ENCODE measurements at regions not wholly inside any gene's neighbourhood (a gene's known extent, or its start where the extent isn't known, plus 50 kb on each side); places are given as distances from the start of the nearest gene placed in this dataset.

DNA sequence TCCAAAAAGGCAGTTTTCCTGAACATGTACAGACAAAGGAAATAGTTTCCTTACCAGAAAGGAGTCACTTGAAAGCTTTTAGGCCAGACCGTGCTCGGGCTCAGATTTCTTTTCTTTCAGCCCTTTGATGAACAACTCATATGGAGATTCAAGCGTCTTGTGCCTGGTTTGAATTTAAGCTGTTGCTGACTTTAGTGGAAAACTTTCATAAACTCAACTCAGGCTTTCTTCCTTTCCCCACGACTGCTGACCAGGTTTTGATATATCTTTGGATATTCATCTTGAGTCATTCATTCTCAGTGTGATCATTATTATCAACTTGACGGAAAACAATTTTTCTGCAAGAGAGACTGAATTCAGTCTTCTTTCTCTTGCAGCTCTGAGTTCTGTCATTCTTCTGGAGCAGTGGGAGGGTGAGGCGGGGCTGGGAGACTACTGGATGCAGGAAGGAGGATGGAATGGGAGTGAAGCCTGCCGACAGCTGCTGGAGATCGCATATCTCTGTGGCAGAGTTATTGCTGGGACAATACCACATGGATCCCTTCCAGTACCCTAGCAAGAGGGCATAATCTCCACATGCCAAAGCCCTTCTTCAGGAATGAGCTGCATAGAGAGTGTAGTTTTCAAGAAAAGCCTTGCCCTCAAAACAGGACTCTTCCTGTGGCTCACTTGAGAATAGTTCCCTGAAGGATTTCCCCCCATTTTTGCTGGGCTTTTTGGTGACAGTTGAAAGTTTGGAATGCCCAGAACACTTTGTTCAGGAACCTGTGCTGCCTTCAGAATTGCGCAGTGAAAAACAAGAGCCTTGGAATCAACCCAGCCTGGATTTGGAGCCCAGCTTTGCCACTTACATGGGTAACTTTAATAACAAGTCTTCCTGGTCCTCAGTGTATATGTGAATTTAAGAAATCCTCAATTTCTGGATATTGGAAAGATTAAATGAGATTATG, 364.4 kb downstream of the ZNF521 start:
- DNase-seq (ENCODE audit: low spot score), result peak; percentile 11

DNA sequence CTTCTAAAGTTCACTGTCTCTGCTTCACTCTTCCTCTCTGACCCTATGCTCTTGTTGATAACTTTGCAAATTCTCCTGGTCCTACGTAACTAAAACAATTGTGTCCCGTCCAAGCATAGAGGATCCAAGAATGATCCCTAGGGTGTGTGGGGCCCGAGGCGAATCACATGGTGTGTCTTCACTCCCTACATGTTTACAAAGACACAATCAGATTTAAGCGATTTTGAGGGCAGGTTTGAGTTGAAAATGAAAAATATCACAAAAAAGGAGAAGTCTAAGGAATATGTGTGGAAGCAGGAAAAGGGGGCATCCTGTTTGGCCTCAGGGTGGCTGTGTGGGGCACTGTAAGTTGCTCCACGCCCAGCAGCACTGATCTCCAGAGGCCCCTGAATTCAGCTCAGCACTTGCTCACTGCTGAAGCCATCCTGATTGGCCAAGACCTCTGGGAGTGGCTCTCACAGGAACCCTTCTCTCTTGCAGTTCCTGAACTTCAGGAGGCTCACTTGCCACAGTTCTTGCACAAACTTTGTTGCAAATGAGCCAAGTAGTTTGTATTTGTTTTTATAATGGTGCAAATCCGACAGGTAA, 363.6 kb downstream of the ZNF521 start:
- no peak for DNase-seq (ENCODE audit: low spot score)

DNA sequence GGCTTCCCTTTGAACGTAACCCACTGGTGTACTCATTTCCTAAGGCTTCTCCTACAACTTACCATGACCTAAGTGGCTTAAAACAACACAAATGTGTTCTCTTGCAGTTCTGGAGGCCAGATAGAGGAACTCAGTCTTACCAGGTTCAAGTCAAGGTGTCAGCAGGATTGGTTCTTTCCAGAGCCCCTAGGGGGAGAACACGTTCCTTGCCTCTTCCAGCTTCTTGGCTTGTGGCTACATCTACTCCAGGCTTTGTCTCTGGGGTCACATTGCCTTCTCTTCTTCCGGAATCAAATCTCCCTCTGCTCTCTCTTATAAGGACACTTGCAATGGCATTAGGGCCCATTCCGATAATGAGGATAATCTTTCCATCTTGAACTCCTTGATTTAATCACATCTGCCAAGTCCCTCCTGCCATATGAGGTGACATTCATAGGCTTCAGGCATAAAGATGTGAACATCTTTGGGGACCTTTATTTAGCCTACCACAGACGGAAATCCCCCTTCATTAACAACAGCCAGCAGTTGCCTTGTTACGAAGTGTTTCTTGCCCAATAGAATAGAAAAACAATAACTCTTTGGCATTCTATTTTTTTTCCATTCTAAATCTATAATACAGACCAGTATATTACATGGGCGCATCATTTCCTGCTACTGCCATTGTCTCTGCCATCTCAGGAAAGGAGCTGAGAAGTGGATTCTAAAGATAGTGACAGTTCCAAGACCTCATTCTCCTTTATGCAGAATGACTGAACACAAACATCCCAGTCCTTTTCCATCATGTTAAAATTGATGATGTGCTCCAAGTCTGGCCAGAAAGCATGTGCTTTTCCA, 362.0 kb downstream of the ZNF521 start:
- no peak for DNase-seq (ENCODE audit: low spot score)

DNA sequence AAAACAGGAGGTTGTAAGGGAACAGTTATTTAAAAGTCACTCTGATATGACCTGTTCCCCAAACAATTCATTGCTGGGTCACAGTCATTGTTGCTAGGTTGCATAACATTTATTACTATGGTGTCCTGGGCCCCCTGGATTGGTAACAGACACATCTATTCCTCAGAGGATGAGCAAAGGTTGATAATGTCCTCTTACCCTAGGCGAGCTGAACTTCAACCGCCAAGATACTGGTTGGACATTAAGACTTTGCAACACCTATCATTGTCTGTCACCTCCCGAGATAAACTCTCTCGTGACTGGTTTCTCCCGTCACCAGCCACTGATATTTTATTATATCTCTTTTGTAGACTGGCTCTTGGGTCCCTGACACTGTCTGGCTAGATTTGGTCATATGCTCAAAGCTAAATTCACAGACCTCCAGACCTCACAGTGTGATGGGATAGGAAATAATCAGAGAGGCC, 361.3 kb downstream of the ZNF521 start:
- DNase-seq (ENCODE audit: low spot score), result no peak

DNA sequence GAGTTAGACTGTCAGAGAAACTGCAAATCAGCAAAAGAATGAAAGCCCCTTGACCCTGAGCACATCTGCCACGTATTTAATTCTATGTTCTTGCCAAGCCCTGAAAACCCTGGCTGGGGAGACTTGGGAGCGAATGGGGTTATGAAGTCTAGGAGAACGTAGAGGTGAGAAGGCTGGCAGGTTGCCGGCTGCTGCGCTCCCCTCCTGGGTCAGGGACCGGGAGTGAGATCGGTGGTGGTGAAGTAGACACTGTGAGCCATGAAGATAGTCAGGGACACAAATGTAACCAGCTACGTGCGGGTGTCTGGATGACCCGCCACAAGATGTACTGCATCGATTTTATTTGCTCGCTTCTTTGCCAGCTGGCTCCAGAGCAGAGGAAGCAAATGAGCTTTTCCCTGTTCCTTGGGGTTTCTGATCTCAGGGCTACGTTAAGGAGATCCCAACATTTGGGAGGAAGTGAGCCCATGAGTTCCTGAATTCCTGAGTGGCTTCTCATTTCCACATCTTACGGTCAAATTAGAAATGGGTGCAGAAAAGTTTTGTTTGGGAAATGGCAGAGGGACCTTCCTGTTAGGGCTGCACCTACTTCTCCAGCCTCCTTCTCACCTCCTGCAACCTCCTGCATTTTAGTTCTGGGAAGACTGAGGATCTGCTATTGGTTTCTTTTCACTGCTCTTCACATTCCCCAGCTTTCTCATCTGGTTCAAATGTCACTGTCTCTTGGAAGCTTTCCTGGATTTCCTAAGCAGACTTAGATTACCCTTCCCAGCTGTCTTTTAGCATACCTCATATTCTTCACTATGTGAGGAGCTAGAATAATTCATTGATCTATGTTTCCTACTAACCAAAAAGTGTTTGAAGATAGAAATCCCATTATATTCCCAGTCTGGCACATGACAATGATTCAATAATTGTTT, 360.6 kb downstream of the ZNF521 start:
- DNase-seq (ENCODE audit: low spot score), result no peak

DNA sequence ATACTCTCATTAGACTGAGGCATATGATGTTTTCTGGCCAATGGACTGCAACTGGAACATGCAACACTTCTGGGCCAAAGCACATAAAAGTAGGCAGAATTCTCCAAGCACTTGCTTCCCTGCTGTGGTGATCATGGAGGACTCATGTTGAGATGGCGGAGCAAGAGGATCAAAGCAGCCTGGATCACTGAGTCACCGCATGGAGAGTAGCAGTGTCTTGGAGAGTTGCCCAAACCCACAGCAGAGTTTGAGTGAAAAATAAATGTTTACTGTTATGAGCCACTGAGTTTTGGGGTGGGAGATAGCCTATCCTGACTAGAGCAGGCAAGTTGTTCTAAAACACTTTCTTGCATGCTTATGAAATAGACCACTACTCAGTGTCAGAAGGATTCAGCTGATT, 359.5 kb downstream of the ZNF521 start:
- no peak for DNase-seq (ENCODE audit: low spot score)

DNA sequence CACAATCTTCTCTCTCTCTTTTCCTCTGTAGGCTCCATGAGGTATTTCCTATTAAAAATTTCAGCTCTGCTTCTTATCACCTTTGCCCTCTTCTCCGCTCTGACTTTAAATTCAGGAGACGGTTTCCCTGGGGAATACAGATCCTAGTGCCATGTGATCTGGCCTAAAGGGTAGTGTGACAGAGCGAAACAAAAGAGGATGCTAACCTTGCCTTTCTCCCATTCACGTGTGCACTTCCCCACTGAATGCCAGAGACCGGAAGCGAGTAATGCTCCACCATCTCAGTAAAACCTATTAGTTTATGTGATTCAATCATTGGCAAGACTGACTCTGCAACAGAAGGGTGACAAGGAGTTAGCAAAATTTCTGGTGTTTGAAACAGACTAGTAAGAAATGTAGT, 358.3 kb downstream of the ZNF521 start:
- no peak for DNase-seq (ENCODE audit: low spot score)

DNA sequence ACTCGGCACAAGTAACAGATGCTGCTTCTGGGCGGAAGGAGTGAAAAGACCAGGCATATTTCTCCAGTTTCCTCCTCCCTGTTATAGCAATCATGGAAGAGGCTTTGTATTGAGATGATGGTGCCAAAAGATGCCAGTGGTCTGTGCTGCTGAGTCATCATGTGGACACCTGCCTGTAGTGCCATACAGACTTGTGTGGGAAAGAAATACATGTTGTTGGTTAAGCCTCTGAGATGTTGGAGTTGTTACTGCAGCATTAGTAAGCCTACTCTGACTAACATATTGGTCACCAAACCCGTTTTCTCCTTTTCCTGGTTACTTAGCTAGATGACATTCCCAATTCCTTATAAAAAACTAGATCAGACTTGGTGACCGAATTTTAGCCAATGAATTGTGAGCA, 356.9 kb downstream of the ZNF521 start:
- DNase-seq (ENCODE audit: low spot score), result peak; percentile 16

DNA sequence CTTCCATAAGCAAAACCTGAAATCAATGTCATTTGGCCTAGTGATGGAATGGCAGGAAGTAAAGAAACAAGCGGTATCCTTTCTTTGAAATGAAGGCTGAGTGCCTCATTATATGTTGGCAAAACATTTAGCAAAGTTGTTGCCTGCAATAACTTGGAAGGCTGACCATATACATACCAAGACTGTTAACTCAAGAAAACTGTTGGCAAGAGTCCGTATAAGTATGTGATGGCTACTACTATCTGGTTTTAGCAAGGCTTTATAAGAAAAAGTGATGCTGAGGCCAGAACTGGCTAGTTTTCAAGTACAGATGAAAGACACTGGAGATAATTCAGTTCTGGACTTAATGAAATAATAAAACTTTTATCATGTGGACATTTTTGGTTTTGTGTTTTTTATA, 356.2 kb downstream of the ZNF521 start:
- DNase-seq (ENCODE audit: low spot score), result no peak

DNA sequence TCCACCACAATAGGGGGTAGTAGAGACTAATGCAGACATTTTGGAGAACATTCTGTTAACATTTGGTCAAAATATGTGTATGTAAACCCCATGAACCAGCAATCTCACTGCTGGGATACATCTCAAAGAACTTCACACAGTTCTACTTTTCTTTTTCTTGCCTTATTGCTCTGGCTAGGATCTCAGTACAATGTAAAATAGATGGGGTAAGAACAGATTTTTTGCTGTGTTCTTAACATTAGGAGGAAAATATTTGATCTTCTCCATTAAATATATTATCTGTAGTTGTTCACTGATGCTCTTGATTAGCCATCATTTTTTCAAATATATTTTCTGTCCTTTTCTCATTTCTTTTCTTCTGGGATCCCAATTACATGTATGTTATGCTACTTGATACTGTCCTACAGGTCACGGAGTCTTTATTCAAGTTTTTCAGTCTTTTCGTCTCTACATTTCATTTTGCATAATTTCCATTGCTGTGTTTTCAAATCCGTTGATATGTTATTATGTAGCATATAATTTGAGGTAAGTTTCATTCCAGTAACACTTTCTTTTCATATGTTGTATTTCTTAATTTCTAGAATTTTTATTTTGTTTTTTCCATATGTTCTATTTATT, 352.2 kb downstream of the ZNF521 start:
- no peak for DNase-seq (ENCODE audit: low spot score)

DNA sequence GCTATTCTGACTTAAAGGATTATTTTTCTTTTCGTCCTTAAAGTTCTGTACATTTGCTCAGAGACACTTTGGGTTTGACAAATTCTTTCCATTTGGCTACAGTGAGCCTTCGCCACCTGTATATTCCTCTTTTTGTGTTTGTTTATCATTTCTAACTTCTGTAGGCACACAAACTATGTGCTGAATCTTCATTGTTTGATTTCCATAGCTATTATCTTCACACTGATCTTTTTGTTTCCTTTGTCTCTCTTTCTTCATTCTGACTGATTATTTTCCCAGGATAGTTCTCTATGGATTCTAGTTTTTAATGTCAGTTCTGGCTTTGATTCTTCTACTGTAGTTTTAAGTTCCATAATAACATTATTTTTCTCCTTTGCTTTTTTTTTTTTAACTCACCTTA, 350.2 kb downstream of the ZNF521 start:
- DNase-seq (ENCODE audit: low spot score), result no peak

DNA sequence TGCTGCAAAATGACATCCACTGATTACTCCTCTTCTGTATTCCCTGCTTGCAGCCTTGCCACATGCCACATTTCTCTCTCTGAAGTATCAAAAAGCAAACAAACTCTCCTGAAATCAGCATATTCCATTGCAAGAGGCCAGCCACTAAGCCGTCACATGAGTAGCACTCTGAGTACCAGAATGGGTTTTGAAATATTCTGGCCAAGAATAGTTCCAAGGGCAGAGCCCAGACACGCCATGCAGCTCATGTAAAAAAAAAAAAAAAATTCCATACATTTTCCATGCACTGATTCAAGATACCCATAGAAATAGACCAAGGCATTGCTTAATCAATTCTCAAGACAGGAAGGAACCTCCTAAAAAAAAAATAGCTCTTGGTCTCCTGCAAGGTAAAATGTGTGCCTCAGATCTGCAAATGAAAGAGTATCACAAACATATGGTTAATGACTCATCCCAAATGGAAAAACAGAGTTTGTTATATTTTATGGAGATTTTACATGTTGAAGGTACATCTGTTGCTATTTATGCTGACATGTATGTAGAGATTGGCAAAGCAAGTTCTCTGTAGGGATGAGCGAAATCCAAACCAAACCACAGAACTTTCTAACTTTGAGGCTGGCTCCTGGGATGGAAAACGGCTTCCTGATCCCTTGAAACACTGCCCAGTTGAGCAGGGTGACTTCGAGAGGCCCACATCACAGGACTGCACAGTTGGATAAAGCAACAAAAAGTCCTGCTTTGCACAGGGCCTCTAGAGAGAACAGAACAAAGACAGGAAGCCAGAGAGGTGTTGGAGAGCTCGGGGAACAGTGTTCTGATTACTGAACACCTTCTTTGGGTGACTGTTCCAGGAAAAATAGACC, 346.2 kb downstream of the ZNF521 start:
- peak; percentile 65 for DNase-seq (ENCODE audit: low spot score)

DNA sequence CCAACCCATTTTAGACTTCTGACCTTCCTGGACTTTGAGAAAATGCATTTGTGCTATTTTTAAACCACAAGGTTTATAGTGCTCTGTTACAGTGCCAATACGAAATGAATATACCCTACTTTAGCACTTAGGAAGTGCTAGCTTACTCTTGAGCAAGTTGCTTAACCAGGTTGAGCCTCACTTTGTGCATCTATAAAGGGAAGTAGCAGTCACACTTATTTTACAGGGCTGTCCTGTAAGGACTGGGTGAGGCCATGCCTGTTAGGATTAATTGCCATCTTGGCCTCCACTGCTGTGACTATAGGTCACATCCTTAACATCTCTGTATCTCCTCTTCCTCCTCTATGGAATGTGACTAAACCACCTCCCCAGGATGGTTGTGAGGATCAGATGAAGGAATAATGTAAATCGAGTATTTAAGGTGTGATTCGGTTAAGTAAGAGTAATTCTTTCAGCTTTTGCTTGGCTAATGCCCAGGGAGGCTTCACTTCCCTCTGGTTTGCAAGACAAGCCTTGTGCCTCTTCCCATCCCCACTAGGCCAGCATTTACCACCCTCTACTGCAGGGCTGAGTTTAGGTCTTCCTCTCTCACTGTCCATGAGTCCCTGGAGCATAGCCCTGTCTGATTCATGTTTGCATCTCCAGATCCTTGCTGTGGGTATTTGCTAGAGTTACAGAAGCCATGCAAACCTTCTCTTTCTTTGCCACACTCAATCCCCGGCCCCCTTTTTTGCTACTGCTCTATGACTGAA, 341.2 kb downstream of the ZNF521 start:
- no peak for DNase-seq (ENCODE audit: low spot score)
